AG09319 (cell line): ENCODE measurements at regions not wholly inside any gene's neighbourhood (a gene's known extent, or its start where the extent isn't known, plus 50 kb on each side); places are given as distances from the start of the nearest gene placed in this dataset.

ENCODE experiments used
- DNase-seq: peaks from one replicate; pipeline ENCODE4 v3.0.0-alpha.2; 2010; ENCODE audit warnings: low read depth; ENCODE audit errors: extremely low read depth
- CTCF ChIP-seq: IDR thresholded peaks from 2 replicates; pipeline ENCODE4 v1.5.1; 2011; ENCODE audit warnings: low read depth, mild to moderate bottlenecking, inconsistent platforms, low read length, moderate library complexity

GRCh38 chr7:155365146-155365874, 67.6 kb downstream of the INSIG1 start:
- no peak for TF ChIP-seq CTCF
- no peak for DNase-seq

- DNase-seq = no peak
- no peak for TF ChIP-seq CTCF
Measured at GRCh38 chr7:155368894-155369600, 71.4 kb downstream of the INSIG1 start.

- DNase-seq = no peak
- no peak for TF ChIP-seq CTCF
Measured at GRCh38 chr7:155369766-155370165, 72.1 kb downstream of the INSIG1 start.

GRCh38 chr7:155371331-155371883, 73.7 kb downstream of the INSIG1 start:
- no peak for DNase-seq
- no peak for TF ChIP-seq CTCF

- peak; percentile 15 for TF ChIP-seq CTCF
Measured at GRCh38 chr7:155371884-155372781, 74.5 kb downstream of the INSIG1 start.

GRCh38 chr7:155372782-155373358, 75.2 kb downstream of the INSIG1 start:
- TF ChIP-seq CTCF = no peak
- no peak for DNase-seq

More at GRCh38 chr7:155371884-155372781, 74.5 kb downstream of the INSIG1 start:
- no peak for DNase-seq
